HG03025 (cell line): ENCODE measurements at regions not wholly inside any gene's neighbourhood (a gene's known extent, or its start where the extent isn't known, plus 50 kb on each side); places are given as distances from the start of the nearest gene placed in this dataset.
"Not testable (repeated sequence)": the region's sequence is repeated elsewhere in the genome, so short reads cannot be mapped to it uniquely, and the experiment has no call there.

Source experiments
- ATAC-seq: cut with Tn5 transposase; IDR thresholded peaks from one replicate; pipeline ENCODE4 v1.9.1; 2021; ENCODE audit warnings: mild to moderate bottlenecking, moderate library complexity; ENCODE audit not compliant: unreplicated experiment, low FRiP score

DNA sequence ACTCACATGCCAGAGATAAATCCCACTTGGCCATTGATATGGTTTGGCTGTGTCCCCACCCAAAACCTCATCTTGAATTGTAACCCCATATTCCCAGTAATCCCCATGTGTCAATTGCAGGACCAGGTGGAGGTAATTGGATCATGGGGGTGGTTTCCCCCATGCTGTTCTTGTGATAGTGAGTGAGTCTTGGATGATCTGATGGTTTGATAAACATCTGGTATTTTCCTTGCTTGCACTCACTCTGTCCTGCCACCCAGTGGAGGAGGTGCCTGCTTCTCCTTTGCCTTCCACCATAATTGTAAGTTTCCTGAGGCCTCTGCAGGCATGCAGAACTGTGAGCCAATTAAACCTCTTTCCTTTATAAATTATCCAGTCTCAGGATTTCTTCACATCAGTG lies 50.4 kb upstream of the B3GAT2 start:
- ATAC-seq = not testable (repeated sequence)

DNA sequence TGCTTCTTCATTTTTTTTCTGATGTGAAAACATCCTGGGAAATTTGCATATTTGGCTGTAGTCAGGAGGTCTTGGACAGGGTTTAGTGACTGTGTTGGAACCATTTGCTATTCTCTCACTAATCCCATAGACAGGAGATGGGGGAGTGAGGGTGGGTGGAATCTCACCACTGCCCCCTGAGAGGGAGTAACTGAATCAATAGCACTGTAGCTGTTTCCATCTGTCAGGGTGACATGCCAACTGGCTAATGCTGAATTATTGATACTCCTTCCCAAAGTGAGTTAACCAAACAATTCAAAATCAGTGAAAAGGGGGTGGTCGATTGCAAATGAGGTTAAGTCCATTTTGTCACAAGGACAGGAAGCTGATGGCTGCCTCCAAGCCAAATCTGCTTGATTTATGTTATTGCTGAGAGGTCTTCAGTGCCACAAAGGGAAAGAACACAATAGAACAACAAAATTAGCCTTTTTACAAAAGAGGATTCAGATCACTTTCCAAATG lies 55.1 kb upstream of the B3GAT2 start:
- ATAC-seq = no peak

DNA sequence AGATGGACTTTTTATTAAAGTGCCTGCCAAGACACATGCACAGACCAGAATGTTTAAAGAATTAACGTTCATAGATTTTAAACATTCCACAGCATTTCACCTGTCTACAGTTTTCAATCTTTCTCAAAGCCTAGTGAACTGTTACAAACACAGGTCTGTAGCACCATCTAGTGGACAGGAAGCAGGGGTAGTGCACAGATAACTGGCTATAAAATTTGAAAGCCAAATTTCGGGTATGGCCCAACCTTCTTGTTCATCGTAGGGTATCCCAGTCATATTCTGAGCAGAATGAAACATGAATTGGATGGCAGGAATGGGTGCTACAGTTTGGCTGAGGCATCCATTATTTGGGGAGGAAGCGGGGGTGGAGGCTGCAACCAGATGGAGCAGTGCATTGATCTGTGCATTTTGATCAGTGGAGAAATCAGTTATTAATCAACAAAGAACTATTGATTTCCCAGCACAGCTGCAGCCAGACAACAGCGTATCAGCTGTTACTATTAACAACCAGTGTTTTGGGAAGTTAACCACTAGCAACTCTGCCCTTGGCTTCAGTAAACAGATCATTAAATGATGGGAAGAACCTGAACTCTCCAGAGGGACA lies 56.1 kb upstream of the B3GAT2 start:
- ATAC-seq = peak; percentile 83

DNA sequence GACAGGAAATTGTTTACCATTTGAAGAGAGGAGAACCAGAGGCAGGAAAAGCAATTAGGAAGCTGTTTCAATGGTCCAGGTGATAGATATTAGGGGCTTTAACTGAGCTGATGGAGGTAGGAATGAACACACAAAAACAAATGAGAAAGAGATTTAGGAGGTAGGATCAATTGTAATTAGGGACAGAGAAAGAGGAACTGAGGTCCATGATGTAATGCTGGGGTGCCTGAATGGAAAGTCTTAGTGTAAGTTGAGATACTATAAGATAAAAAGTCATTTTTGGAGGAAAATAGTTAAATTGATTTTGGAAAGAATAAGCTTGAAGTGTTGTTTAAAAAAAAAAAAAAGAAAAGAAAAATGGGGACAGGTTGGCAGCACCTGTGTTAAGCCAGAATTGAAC lies 58.5 kb upstream of the B3GAT2 start:
- ATAC-seq = no peak

DNA sequence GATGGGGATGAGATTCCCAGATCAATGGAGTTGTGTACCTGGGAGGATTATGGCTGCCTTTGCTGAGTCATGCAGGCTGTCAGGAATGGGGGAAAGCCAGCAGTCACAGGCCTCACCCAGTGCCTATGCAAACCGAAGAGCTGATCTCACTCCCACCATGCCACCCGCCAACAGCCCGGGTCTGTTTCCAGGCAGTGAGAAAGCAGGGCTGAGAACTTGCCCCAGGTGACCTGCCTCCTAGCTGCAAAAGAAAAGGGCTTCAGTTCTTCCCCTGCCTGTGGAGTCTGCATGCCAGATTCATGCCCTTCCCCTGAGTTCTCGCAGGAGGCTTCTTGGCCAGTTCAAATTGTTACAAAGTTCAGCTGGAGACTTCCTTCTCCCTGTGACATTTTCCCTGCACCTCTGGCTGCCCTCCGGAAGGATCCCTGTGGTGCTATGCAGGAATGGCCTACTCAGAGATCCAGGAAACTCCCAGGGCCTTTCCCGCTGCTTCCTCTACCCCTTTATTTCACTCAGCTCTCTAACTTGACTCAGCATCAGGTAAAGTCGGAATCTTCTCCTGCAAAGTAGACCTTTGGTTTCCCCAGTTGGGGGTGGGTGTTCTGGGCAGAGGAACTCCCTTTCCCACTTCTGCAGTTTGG lies 71.5 kb upstream of the B3GAT2 start:
- ATAC-seq = no peak

DNA sequence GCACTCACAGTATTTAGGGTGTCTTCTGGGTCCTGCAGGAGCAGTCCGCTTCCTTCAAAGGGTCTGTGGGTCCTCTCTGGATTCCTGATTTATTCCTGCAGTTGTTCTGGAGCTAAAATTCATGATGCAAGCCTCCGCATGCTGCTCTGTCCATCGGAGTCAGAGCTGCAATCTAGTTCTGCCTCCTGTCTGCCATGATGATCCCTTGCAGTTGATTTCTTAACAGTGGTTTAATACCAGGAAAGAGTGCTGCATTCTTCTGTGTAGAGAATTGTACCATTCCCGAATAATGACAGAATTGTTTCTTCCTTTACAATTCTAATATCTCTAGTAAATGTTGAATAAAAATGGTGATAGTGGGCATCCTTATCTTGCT lies 72.0 kb upstream of the B3GAT2 start:
- no peak for ATAC-seq

DNA sequence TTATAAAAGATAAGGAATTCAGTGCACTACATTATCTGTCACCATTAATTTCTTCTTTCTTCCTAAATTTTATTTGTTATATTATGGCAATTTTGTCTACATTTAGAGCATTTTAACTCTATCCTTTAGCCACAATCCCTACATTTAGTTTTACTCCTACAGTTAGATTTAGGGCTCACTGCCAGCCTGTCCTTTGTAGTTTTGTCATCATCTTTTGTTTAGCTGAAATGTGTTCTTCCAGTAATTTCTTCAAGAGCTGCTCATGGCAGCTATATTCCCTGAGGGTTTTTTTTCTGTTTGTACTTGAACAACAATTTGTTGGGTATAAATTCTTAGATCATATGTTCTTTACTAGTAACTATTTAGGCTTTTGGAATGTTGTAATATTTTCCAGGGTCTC lies 72.7 kb upstream of the B3GAT2 start:
- ATAC-seq = no peak

DNA sequence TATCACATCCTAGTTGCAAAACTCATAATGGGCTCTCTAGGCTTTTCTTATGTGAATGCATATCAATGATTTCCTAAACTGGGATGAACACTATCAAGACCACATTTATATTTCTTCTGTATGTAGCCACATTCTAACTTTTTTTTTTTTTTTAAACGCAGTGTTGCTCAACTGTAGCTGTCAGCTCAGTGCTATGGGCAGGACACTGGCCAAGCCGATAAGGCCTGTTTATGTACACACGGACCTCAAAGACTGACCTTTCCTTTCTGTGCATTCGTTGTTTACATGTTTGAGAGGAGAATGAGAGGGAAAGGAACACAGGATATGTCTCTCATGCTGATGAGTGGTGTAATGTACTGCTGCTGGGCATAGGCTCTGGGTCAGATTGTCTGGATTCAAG lies 75.1 kb upstream of the B3GAT2 start:
- no peak for ATAC-seq

DNA sequence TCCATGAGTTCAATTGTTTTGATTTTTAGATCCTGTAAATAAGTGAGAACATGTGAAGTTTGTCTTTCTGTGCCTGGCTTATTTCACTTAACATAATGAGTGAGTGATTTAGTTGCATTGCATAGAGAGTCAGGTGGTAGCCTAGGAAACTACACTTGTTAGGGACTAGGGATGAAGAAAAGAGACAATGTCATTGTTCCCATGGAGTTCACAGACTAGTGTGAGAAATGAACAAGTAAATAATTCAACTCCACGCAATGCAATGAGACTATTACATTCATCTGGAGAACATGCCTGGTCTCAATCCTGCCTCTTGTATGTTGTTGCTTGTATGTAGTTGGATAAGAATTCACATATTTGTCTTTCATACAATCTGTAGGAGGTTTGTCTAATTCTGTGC lies 76.3 kb upstream of the B3GAT2 start:
- ATAC-seq = no peak

DNA sequence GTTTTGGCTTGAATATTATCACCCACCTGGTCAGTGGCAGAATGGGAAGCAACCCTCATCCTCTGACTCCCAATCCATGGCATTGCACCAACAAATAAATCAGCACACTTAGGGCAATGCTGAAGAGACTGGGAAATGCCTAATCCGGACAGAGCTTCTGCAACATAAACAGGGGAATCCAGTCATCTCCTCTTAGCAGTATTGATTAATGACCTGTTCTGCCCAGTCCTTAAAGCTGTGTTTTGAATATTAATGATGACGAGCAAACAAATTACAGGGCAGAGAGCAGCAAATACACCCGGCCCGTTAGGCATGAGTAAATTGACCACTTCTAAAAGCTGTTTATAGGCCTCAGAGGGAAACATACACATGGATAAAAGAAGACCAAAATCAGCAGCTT lies 77.0 kb upstream of the B3GAT2 start:
- no peak for ATAC-seq

DNA sequence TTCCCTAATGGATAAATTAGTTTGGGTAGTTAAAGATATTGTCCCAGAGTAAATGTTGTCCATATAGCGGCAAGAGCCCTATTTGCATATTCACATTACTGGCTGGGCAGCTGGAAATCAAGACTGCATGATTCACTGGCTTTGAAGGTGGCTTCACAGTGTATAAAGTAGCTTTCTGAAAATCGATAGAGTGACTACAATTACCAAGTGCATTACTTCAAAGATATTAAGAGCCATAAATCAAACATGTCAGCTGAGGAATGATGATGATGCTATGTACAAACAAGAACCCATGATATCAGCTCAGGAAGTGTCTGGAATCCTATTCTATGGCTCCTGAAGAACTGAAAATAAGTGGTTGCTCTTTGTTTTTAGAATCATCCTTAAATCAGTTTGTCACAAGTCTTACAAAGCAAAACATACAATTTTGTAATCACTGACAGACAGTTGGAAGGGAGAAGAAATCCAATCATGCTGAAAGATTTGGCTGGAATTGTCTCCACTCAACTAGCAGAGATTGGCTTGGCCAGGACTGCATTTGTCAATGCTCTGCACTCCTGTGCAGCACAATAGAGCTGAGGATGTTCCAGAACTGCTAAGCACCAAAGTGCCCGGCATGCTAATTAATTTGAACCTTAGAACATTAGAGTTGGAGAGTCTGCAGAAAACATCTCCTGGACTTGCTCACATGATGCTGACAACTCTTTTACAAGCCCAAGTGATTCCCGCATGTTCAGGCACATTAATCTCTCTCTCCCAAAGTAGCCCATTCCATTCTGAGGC lies 77.9 kb upstream of the B3GAT2 start:
- no peak for ATAC-seq

DNA sequence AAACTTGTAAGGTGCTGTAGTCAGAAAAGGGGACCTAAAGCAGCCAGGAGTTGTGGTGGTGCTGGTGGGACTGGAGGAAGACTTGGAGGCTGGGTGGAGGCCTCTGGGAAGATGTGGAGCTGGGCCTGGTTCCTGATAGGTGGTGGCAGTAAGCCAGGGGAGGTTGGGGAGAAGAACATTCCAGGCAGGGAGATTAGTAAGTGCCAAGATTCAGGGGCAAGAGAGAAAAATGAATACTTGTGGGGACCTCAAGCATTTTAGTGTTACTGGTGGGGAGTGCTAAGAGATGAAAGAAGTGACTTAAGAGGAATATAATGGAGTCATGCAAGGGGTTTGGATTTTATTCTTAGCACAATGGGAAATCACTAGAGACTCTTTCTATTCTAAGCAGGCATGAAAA lies 79.0 kb upstream of the B3GAT2 start:
- no peak for ATAC-seq

DNA sequence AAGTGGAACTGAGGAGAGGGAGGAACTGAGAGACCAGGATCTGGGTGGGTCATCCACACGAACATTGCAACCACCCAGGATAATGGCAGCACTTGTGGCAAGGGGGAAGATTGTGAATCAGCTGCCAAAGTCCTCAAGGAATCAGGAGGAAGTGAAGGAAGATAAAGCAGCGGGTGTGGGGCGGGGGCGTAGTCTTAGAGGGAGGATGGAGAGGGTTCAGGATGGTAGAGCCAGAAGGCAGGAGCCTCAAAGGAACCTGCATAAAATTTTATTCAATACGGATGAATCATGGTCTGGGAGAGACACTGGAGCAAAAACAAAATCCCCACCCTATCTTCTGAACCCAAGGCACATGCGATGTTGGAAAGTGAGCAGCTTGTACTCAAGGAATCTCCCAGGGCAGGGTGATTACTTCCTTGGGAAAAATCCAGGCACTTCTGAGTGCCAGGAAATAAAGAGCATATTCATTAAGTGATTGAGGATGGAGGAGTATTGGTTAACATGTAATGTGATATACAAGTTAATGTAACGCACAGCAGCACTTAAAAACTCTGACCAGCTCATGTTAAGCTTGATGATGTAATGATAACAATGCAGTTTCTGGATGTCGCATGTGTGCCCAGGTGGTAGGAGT lies 82.0 kb upstream of the B3GAT2 start:
- ATAC-seq = no peak

DNA sequence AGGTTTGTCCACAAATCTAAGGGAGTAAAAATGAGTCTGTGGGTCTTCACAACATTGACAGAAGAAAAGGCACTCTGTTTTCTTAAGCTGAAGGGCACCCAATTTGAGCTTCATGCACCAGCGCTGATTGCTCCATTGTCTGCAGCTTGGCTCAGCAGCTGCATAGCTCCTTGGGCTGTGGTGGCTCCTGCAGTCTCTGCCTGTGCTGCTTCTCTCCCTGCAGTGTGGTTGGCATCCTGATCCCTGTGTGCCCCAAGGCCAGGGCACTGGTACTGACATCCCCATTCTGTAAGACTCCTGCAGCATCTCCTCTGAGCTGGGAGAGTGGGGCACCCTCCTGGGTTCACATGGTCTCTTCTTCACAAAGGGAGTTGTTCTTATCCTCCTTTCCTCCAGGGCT lies 83.2 kb upstream of the B3GAT2 start:
- ATAC-seq = no peak

DNA sequence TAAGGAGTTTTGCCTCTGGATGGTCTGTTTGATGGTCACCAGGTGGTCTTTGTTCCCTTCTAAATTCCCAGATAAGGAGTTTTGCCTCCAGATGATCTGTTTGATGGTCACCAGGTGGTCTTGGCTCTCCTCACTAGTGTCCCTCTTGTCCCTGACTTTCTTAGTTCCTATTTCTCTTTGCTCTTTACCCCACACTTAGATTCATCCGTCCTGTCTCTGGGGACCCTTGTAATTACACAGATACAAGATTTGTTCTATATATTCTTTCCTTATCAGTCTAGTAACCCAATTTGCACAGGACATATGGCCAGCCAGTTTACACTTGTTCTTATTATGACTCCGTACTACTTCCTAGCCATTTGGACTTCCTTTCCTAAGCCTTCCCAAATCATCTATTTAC lies 84.0 kb upstream of the B3GAT2 start:
- ATAC-seq = no peak

DNA sequence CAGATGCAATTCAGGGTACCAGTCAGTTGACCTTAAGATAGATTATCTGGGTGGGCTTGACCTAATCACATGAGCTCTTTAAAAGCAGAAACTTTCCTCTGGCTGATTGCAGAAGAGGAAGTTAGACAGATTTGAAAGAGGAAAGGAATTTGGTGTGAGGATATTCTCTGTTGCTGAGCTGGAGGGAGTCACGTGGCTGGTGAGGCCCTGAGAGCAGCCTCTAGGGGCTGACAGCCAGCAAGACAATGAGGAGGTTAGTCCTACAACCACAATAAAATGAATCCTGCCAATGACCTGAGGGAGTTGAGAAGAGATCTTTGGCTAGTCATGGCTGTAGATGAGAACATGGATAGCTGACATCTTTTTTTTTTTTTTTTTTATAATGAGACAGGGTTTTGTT lies 87.0 kb upstream of the B3GAT2 start:
- ATAC-seq = no peak

DNA sequence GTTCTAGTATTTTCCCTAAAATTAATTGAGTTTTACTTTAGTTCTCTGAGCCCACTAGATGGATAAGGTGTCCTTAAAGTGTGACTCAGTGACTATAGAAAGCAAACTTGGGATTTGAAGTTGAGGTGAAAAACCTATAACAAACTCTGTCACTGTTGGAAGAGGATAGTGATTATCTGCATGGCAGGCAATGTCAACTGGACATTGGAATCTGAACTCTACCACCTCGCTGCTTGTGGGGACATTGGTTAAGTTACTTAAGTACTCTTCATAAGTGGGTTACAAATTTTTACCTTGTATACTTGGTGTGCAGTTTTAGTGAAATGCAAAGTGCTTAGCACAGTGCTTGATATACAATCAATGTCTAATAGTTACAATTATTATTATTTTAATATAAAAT lies 87.9 kb upstream of the B3GAT2 start:
- no peak for ATAC-seq

DNA sequence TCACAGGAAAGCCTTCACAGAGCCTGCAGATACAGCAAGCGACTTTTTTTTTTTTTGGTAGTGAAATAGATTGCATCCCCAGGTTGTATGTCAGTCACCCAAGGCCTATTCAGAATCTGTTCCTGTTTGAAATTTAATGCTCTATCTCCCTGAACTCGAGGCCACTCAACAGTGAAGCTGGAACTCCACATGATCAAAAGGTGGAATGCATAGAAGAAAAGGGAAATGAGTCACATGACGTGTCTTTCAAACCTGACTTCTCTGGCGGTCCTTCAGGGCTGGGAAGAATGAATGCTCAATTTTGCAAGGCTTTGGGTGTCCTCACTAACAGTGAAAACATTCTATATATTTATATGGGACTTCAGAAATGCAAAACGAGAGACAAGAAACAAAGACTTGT lies 88.4 kb upstream of the B3GAT2 start:
- no peak for ATAC-seq

DNA sequence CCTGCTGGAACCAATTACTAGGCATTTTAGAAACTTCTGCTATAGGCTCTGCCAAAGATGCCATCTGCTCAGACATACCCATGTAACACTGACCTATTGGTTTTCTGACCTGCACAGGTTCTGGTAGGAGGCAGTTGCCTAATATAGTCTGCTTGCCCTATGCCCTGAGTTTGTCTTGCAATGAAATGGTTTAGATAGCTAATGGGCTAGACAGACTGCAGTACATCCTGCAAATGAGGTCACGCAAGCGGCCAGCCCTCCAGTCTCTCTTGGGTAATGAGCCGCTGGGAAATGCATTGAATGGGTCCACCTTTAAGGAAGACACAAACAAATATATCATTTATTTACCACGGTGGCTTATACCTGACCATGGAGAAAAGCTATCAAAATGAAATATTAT lies 90.6 kb upstream of the B3GAT2 start:
- no peak for ATAC-seq

DNA sequence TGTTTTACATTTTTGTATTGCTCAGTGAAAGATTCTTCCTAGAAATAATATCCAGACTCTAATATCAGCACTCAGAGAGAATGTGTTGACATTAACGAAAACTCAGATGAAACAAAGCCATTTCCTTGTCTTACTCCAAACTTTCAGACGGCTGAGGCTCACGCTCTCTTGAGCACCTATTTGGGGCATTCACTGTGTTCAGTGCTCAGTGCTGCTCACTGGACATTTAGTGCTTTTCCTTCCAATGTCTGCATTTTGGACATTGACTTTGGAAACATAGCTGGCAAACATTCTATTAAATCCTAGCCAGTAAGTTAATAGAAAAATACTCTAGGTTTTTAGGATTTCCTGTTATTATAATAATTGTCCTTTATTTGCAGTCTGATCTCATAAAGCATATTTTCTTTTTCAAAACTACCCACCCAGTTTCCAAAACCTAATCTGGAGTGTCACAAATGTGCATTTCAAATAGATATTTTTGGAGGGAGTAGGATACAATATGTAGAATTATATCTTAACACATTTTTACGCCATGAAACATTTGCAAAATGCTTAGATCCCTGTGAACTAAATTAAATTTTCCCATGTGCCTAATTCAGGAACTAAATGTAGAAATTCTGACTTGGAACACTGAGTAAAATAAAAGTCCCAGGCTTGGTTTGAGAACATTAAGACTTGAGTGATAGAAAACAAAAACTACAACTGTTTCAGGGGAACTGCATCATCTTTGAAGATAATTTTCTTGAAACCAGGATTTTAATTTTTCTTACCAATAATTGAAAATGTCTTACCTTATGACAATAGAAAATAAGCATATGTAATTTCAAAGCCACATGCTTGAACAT lies 91.7 kb upstream of the B3GAT2 start:
- no peak for ATAC-seq
